NT2/D1 (cell line): ENCODE measurements at regions not wholly inside any gene's neighbourhood (a gene's known extent, or its start where the extent isn't known, plus 50 kb on each side); places are given as distances from the start of the nearest gene placed in this dataset.

Source experiments
- SUZ12 ChIP-seq: IDR thresholded peaks from 2 replicates; pipeline ENCODE4 v1.6.1; 2011; ENCODE audit not compliant: insufficient read length, insufficient read depth; ENCODE audit errors: extremely low read depth
- YY1 ChIP-seq: IDR thresholded peaks from 2 replicates; pipeline ENCODE4 v1.6.1; 2011; ENCODE audit not compliant: insufficient read length, insufficient read depth
- ZNF274 ChIP-seq: IDR thresholded peaks from 2 replicates; pipeline ENCODE4 v1.6.1; 2011; ENCODE audit warnings: mild to moderate bottlenecking, low read depth, low read length

- TF ChIP-seq YY1 (no peak), ZNF274 (no peak), SUZ12 (no peak)
Observed at GRCh38 chr11:71065841-71066240, 186.5 kb downstream of the SHANK2 start.
